GM21360 (cell line): ENCODE measurements at regions not wholly inside any gene's neighbourhood (a gene's known extent, or its start where the extent isn't known, plus 50 kb on each side); places are given as distances from the start of the nearest gene placed in this dataset.
"Not testable (repeated sequence)": the region's sequence is repeated elsewhere in the genome, so short reads cannot be mapped to it uniquely, and the experiment has no call there.

ENCODE experiments used
- ATAC-seq: cut with Tn5 transposase; IDR thresholded peaks from one replicate; pipeline ENCODE4 v1.9.1; 2021; ENCODE audit warnings: mild to moderate bottlenecking, moderate library complexity; ENCODE audit not compliant: unreplicated experiment

DNA sequence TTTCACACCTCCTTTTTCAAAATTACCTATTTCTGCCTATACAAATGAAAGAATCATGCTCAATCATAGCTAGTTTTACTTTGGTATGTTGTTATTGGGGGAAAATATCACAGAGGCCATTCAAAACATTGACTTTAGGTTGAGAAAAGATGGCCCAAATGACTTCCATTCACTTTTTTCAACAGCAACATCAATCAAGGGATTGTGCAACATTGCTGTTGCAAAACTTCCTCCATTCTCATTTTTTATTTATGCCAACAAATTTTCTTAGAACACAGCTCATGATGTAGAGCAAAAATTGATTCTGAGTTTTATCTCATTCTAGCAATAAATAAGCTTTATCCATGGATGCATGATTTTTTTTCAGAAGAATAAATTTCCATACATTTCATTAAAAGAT is 93.6 kb upstream of the RORB start:
- no peak for ATAC-seq

DNA sequence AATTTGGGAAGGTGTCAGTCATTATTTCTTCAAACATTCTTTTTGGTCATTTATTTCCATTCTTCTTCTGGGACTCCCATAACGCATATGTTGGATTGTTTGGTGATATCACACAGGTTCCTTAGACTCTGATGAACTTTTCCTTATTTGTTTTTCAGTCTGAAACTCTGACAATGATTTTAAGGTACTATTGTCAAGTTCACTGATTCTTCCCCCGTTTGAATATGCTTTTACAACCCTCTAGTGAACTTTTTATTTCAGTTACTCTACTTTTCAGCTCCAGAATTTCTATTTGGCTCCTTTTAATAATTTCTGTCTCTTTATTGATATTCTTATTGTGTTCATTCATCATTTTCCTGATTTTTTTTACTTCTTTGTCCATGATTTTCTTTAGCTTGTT is 92.5 kb upstream of the RORB start:
- ATAC-seq: no peak

DNA sequence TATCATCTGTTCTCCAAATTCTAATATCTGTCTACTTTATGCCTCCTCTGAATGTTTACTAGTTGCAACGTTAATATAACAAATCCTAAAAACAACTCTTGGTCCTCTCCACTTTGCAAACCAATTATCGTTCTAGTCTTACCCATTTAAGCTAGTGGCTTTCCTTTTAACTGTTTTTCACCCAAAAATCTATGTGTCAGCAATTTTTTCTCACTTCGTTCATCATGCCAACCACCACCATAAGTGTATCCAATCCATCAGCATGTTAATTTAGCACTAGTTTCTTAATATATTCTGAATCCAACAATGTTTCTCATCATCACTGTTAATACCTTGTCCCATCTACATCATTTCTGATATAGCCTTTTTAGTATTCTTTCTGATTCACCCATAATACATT is 90.0 kb upstream of the RORB start:
- ATAC-seq: no peak

DNA sequence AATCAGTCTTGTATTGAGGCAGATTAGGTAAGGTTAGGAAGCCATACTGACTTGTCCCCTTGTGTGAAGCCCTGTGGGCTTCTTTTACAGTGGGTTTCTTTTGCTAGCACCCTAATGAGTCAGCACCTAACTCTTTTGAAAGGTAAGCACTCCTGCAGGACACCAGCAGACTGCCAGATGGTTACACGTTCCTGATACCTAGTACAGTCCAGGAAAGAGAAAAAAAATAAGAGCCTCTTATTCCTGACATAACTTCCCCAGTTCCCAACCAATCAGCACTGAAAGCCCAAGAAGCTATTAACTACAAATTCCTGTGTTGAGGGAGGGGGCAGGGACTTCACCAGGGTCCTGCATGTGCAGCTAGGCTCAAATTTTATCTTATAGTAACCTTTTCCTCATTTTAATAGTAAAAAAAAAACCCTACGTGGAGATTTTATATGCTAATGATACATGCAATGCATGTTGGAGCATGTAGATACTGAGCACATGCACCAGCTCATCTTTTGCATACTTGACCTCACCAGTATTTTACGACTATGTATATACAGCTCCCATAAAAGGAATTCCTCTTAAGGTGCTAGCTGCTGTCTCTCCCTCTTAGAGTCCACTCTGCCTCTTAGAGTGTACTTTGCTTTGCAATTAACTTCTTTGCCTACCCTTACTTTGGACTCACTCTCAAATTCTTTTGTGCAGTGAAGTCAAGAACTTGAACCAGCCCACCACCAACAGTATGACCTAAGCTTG is 84.7 kb upstream of the RORB start:
- ATAC-seq: no peak

DNA sequence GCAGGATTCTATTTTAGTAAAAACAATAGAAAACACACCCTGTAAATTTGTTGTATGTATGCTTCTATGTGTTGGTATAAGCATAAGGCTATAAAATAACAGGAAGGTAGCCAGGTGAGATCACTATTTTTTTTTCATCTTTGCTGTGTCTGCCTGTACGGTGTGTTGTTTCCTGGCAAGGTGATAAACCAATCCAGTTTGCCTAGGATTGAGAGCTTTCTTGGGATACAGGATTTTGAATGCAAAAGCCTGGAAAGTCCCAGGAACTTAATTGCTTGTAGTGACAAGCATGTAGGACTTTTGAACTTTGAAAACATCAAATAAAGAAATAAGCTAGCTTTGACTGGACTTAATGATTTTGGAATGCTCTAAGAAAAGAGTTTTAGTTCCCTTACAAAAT is 83.3 kb upstream of the RORB start:
- no peak for ATAC-seq

DNA sequence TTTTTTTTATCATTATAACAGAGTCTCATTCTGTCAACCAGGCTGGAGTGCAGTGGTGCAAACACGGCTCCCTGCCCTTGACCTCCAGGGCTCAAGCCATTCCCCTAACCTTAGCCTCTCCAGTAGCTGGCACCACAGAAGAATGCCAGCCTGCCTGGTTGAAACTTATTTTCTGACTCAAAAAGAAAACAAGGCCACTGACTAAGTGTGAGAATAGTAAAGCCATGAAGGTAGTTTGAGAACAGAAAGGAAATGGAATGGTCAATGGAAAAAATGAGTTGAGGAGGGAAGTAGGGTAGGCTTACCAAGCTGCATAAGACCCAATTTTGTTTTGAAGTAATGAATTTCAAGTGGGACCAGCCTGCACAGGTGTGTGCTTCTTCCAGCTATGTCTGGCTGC is 82.8 kb upstream of the RORB start:
- no peak for ATAC-seq

DNA sequence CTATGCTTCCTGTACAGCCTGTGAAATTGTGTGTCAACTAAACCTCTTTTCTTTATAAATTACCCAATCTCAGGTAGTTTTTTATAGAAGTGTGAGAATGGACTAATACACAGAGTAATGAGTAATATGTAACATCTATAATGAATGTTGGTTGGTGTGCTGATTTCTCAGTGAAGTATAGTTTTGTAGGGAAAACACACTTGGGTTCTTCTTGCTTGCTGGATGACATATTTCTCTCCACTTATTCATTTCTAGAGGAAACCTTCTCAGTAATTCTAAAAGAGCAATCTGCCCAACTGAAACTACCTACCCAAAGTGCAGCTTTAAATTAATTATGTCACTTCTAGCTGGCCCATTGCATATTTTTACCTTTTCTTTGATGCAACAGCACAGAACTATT is 81.1 kb upstream of the RORB start:
- no peak for ATAC-seq

DNA sequence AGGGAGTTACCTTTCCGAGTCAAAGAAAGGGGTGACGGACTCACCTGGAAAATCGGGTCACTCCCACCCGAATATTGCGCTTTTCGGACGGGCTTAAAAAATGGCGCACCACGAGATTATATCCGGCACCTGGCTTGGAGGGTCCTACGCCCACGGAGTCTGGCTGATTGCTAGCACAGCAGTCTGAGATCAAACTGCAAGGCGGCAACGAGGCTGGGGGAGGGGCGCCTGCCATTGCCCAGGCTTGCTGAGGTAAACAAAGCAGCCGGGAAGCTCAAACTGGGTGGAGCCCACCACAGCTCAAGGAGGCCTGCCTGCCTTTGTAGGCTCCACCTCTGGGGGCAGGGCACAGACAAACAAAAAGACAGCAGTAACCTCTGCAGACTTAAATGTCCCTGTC is 72.6 kb upstream of the RORB start:
- not testable (repeated sequence) for ATAC-seq

DNA sequence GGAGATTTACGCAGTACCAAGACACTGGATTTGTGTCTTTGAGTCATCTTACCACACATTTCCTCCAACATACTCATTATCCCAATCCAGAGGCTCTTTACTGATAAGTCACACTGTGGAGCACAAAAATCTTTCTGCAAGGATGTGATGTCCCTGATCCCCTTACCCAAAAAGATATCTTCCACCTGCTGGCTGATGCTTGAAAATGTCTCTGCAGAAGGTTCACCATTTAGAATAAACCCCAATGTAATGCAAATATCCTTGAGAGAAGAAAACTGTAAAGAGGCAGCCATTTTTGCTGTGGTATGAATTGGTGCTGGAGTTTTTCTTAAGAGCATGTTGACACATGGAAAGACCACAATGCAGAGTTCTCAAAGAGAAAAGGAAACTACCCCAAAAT is 65.7 kb upstream of the RORB start:
- no peak for ATAC-seq

DNA sequence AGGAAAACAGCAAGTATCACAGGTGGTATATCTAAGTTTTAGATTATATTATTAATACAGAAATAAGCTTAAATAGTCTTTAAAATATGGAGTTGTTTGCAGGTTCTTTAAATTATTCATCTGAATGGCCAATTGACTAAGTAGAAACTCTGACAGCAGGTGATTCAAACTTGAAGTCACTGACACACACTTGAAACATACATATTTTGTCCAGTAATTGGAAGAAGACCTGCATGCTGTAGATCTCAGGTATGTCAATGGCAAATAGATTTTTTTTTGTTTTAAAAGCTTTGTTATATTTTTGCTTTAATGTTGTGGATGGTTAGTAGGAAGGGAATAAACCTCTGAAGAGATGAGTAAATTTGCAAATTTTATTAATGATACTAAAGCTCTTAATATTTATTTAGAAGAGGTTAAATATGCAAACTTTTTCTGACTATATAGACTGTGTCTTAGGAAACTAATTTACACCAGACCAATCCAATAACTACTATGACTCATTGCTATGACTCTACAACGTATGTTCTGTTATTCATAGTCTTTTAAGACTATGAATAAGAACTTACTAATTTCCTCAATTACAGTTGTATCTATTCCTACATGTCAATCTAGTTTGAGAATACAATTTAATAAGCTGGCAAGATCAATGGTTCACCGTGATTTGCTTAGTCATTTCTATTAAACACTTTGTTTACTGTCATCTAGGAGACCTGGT is 53.9 kb upstream of the RORB start:
- no peak for ATAC-seq

DNA sequence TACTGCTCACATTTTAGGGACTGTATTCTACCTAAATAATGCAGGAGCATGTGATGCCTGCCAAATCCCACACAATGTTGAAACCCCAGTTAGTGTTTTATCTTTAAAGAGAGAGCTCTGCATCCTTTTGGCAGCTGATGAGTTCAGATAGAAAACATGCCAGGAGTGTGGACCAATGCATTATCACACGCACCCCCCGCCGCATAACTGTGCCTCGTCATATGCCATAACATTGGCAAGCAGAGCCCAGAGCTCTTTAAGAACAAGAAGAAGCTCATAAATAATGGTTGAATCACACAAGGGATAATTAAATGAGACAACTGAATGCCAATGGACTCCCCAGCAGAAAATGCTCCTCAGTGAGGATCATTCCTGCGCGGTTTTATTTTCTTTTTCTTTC is 52.8 kb upstream of the RORB start:
- ATAC-seq: no peak
